Body of pancreas (tissue), 4 donors: ENCODE measurements at regions not wholly inside any gene's neighbourhood (a gene's known extent, or its start where the extent isn't known, plus 50 kb on each side); places are given as distances from the start of the nearest gene placed in this dataset.

ENCODE experiments used
- ATAC-seq: fragments of 150-250 bp; one replicate; pipeline ENCODE4 v1.9.1; 2016
- DNase-seq, 4 donors: peaks; one replicate each; pipeline ENCODE4 v3.0.0-alpha.2; 2019
- H3K27ac ChIP-seq, 4 donors: fragments of 200-600 bp; sonication (generic); 1 replicate in 3 of 4; 2 replicates in 1 of 4; pipeline versions ENCODE4 v1.5.1 to v1.6.1; 2016 to 2019; ENCODE audit warnings: mild to moderate bottlenecking in 1 of 4, mixed read lengths in 1 of 4, moderate library complexity in 1 of 4
- H3K27me3 ChIP-seq, 2 donors: fragments of 200-600 bp; sonication (generic); one replicate each; pipeline ENCODE4 v1.6.0; 2016; ENCODE audit warnings: mild to moderate bottlenecking in 1 of 2
- H3K36me3 ChIP-seq, 2 donors: fragments of 200-600 bp; sonication (generic); replicated peaks in 1 of 2; 2 replicates each; pipeline ENCODE4 v1.5.1; 2016; ENCODE audit warnings: low read depth in 2 of 2; ENCODE audit not compliant: insufficient read depth in 1 of 2
- H3K4me1 ChIP-seq: fragments of 200-600 bp; sonication (generic); one replicate; pipeline ENCODE4 v1.6.0; 2016
- H3K4me3 ChIP-seq, 2 donors: fragments of 200-600 bp; sonication (generic); 1 replicate in 1 of 2; 2 replicates in 1 of 2; pipeline ENCODE4 v1.5.1; 2016 to 2019
- H3K9me3 ChIP-seq, 3 donors: fragments of 200-600 bp; sonication (generic); 1 replicate in 2 of 3; 2 replicates in 1 of 3; pipeline ENCODE4 v1.5.1; 2016
- POLR2A ChIP-seq, 3 donors: fragments of 450-650 bp; IDR thresholded peaks; one replicate each; pipeline ENCODE4 v1.6.1; 2016; ENCODE audit warnings: antibody characterized with exemption in 3 of 3, mild to moderate bottlenecking in 2 of 3
- WGBS, 2 donors: methylation state at CpG; one replicate each; pipeline ENCODE4 v1.1.5; 2017; 5-methylcytosine and 5-hydroxymethylcytosine counted together
- intact Hi-C: fragments of 100-400 bp; cut with DNase I; formaldehyde crosslinking; loops from one replicate; pipeline ENCODE4 v1.15.1; 2023
- TF ChIP-seq, protein P1 (sequence below), 7 experiments: fragments of 450-650 bp in 4 of 7; fragments of 200-600 bp in 3 of 7; sonication (generic) in 3 of 7; IDR thresholded peaks; one replicate each; pipeline ENCODE4 v1.5.1; 2016 to 2019; ENCODE audit warnings: antibody characterized with exemption in 7 of 7

DNA sequence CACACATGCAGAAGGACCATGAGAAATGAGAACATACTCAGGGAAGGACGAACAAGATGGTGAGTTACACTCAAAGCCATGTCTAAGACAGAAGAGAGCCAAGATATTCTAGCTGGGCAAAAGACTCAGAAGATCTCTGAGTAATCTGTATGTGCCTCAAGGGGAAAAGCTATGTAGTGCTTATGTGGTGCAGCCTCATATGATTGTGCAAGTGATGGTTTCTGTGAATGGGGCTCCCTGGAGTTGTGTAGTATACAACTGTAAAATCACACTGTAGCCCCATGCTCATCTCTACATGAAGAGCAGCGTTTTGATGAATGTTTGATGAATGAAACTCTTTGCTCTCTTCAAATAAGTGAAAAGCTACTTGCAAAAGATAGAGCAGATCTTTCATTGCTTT is 57.5 kb downstream of the OSR1 start:
- Histone ChIP-seq H3K4me3 (no peak overlapping the region), H3K9me3 (no peaks in the 10 kb centered on the region), H3K4me1 (no peaks in the 10 kb centered on the region), H3K36me3 (no peaks in the 10 kb centered on the region), H3K27me3 (no peaks in the 10 kb centered on the region), H3K27ac (no peak overlapping the region)
- no peak for ATAC-seq
- no peak for DNase-seq
- intact Hi-C loops: no loop called here
- WGBS, 2 donors: 73 to 79% methylated on average over 2 of the region's 2 CpGs
- TF ChIP-seq, protein P1, sequence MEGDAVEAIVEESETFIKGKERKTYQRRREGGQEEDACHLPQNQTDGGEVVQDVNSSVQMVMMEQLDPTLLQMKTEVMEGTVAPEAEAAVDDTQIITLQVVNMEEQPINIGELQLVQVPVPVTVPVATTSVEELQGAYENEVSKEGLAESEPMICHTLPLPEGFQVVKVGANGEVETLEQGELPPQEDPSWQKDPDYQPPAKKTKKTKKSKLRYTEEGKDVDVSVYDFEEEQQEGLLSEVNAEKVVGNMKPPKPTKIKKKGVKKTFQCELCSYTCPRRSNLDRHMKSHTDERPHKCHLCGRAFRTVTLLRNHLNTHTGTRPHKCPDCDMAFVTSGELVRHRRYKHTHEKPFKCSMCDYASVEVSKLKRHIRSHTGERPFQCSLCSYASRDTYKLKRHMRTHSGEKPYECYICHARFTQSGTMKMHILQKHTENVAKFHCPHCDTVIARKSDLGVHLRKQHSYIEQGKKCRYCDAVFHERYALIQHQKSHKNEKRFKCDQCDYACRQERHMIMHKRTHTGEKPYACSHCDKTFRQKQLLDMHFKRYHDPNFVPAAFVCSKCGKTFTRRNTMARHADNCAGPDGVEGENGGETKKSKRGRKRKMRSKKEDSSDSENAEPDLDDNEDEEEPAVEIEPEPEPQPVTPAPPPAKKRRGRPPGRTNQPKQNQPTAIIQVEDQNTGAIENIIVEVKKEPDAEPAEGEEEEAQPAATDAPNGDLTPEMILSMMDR (IDR thresholded peaks at IDR 0.05): no peak
- no peak for TF ChIP-seq POLR2A (IDR thresholded peaks at IDR 0.05)

- no peaks in the 10 kb centered on the region for H3K9me3 ChIP-seq
- intact Hi-C loops: no loop called here
- ATAC-seq (no peak), DNase-seq (no peak)
- no peak overlapping the region for H3K27ac ChIP-seq
- H3K4me1 ChIP-seq: no peaks in the 10 kb centered on the region
- no peaks in the 10 kb centered on the region for H3K36me3 ChIP-seq
- H3K27me3 ChIP-seq: no peaks in the 10 kb centered on the region
- TF ChIP-seq POLR2A (IDR thresholded peaks at IDR 0.05): no peak
- TF ChIP-seq, protein P1 (IDR thresholded peaks at IDR 0.05): no peak
- no peak overlapping the region for H3K4me3 ChIP-seq
Measured at GRCh38 chr2:19299522-19299921, 58.9 kb downstream of the OSR1 start.

- no peaks in the 10 kb centered on the region for H3K9me3 ChIP-seq
- no peak for ATAC-seq
- H3K4me3 ChIP-seq: no peak overlapping the region
- 75 to 85% methylated on average over 7 of the region's 7 CpGs for WGBS, 2 donors
- H3K27me3 ChIP-seq: no peaks in the 10 kb centered on the region
- H3K27ac ChIP-seq: no peak overlapping the region
- H3K36me3 ChIP-seq: no peaks in the 10 kb centered on the region
- DNase-seq: no peak
- TF ChIP-seq, protein P1 (IDR thresholded peaks at IDR 0.05): no peak
- TF ChIP-seq POLR2A (IDR thresholded peaks at IDR 0.05): no peak
- no peaks in the 10 kb centered on the region for H3K4me1 ChIP-seq
- intact Hi-C loops: no loop called here
Measured at GRCh38 chr2:19299032-19299431, 59.4 kb downstream of the OSR1 start.

DNA sequence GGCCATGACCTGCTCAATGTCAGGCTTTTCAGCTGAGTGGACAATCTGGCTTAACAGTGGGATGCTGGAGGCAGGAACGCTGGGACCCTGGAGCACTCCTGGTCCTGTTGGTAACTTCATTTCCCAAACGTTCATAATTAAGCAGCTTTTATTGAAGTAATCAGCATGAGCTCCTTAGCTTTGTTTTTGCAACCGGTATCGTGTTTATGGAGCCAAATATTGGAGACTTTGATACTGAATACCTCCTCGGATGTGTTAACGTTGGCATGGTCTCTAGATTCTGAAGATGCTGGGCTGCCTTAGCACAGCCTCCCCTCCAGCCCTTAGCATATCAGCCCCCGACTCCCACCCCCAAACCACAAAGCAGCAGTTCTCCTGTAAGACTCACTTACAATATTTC is 60.7 kb downstream of the OSR1 start:
- 80 to 81% methylated on average over 7 of the region's 7 CpGs for WGBS, 2 donors
- intact Hi-C loops: no loop called here
- H3K9me3 ChIP-seq: no peaks in the 10 kb centered on the region
- no peak for ATAC-seq
- DNase-seq: no peak
- TF ChIP-seq, protein P1 (IDR thresholded peaks at IDR 0.05): no peak
- no peak for TF ChIP-seq POLR2A (IDR thresholded peaks at IDR 0.05)
- no peak overlapping the region for H3K4me3 ChIP-seq
- H3K36me3 ChIP-seq: no peaks in the 10 kb centered on the region
- no peaks in the 10 kb centered on the region for H3K4me1 ChIP-seq
- H3K27ac ChIP-seq: no peak overlapping the region
- H3K27me3 ChIP-seq: no peaks in the 10 kb centered on the region

DNA sequence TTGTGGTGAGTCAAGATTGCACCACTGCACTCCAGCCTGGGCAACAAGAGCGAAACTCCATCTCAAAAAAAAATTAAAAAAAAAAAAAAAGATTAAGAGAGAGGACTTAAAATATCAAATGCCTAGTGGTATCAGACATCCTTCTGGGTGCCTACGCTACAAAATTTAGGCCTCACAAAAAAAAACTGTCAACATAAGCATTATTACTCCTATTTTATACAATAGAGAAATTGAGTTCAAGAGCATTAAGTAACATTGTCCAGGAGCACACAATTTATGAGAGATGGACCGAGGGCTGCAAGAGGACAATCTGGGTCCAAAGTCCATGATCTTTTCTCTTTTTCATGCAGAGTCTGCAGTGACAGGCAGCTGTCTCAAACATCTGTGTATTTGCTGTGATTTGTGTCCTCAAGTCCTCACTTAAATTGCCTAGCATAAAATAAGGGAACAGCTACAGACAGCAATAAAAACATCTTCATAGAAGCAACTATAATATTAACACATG is 62.4 kb downstream of the OSR1 start:
- Histone ChIP-seq H3K4me1 (no peaks in the 10 kb centered on the region), H3K27ac (no peak overlapping the region), H3K27me3 (no peaks in the 10 kb centered on the region), H3K4me3 (no peak overlapping the region), H3K36me3 (no peaks in the 10 kb centered on the region), H3K9me3 (no peaks in the 10 kb centered on the region)
- DNase-seq (no peak), ATAC-seq (no peak)
- TF ChIP-seq, protein P1 (IDR thresholded peaks at IDR 0.05): no peak
- no peak for TF ChIP-seq POLR2A (IDR thresholded peaks at IDR 0.05)
- intact Hi-C loops: no loop called here
- 90 to 93% methylated on average over 3 of the region's 3 CpGs for WGBS, 2 donors
